ENCODE measurements at regions not wholly inside any gene's neighbourhood (a gene's known extent, or its start where the extent isn't known, plus 50 kb on each side); places are given as distances from the start of the nearest gene placed in this dataset.

- Histone ChIP-seq H3K36me3 (ENCODE audit: insufficient read depth, low read length) (no peaks in the 10 kb centered on the region), H3K27me3 (ENCODE audit: control insufficient read depth in 1 of 2, insufficient read depth in 2 of 2, low read length in 2 of 2) (no peaks in the 10 kb centered on the region), H3K4me1 (ENCODE audit: insufficient read depth, low read length) (no peaks in the 10 kb centered on the region), H3K9me3 (ENCODE audit: control insufficient read depth in 1 of 2, insufficient read depth in 1 of 2, low read length in 2 of 2) (no peaks in the 10 kb centered on the region), H3K27ac (ENCODE audit: low read depth in 1 of 2, low read length in 2 of 2) (no peak overlapping the region), H3K4me3 (ENCODE audit: low read length) (no peak overlapping the region)
- ChIA-PET POLR2A (no interaction called here), CTCF (no interaction called here)
- H3K4me1 Mint-ChIP-seq (ENCODE audit: low read depth) = no peaks in the 10 kb centered on the region
- H3K36me3 Mint-ChIP-seq (ENCODE audit: low read depth) = no peaks in the 10 kb centered on the region
- H3K9me3 Mint-ChIP-seq = no peaks in the 10 kb centered on the region
- peaks cover 7% of the 10 kb centered on the region for H3K27me3 Mint-ChIP-seq
- H3K27ac Mint-ChIP-seq = no peak overlapping the region
- TF ChIP-seq CTCF (IDR thresholded peaks at IDR 0.05) = no peak
- DNase-seq (no peak), ATAC-seq (ENCODE audit: poor library complexity) (no peak)
- intact Hi-C loops (cut with DNase I, micrococcal nuclease) = no loop called here
- no peak overlapping the region for H3K4me3 Mint-ChIP-seq
Observed at GRCh38 chr13:44694842-44695241, 118.7 kb upstream of the TSC22D1 start.

- Histone ChIP-seq H3K4me3 (ENCODE audit: low read length) (no peak overlapping the region), H3K27ac (ENCODE audit: low read depth in 1 of 2, low read length in 2 of 2) (no peak overlapping the region), H3K27me3 (ENCODE audit: control insufficient read depth in 1 of 2, insufficient read depth in 2 of 2, low read length in 2 of 2) (no peaks in the 10 kb centered on the region), H3K4me1 (ENCODE audit: insufficient read depth, low read length) (no peaks in the 10 kb centered on the region), H3K36me3 (ENCODE audit: insufficient read depth, low read length) (no peaks in the 10 kb centered on the region), H3K9me3 (ENCODE audit: control insufficient read depth in 1 of 2, insufficient read depth in 1 of 2, low read length in 2 of 2) (no peaks in the 10 kb centered on the region)
- intact Hi-C loops (cut with DNase I, micrococcal nuclease) = no loop called here
- Mint-ChIP-seq H3K4me3 (no peak overlapping the region), H3K27me3 (peaks cover 7% of the 10 kb centered on the region), H3K4me1 (ENCODE audit: low read depth) (no peaks in the 10 kb centered on the region), H3K36me3 (ENCODE audit: low read depth) (no peaks in the 10 kb centered on the region), H3K9me3 (no peaks in the 10 kb centered on the region), H3K27ac (no peak overlapping the region)
- CTCF ChIA-PET = no interaction called here
- DNase-seq (no peak), ATAC-seq (ENCODE audit: poor library complexity) (no peak)
- POLR2A ChIA-PET = no interaction called here
- TF ChIP-seq CTCF (IDR thresholded peaks at IDR 0.05) = no peak
Observed at GRCh38 chr13:44694291-44694690, 118.2 kb upstream of the TSC22D1 start.

- Histone ChIP-seq H3K27me3 (ENCODE audit: control insufficient read depth in 1 of 2, insufficient read depth in 2 of 2, low read length in 2 of 2) (no peaks in the 10 kb centered on the region), H3K4me1 (ENCODE audit: insufficient read depth, low read length) (no peaks in the 10 kb centered on the region), H3K4me3 (ENCODE audit: low read length) (no peak overlapping the region), H3K9me3 (ENCODE audit: control insufficient read depth in 1 of 2, insufficient read depth in 1 of 2, low read length in 2 of 2) (no peaks in the 10 kb centered on the region), H3K27ac (ENCODE audit: low read depth in 1 of 2, low read length in 2 of 2) (no peak overlapping the region), H3K36me3 (ENCODE audit: insufficient read depth, low read length) (no peaks in the 10 kb centered on the region)
- Mint-ChIP-seq H3K27me3 (peaks cover 7% of the 10 kb centered on the region), H3K36me3 (ENCODE audit: low read depth) (no peaks in the 10 kb centered on the region), H3K4me1 (ENCODE audit: low read depth) (no peaks in the 10 kb centered on the region), H3K27ac (no peak overlapping the region), H3K4me3 (no peak overlapping the region), H3K9me3 (no peaks in the 10 kb centered on the region)
- TF ChIP-seq CTCF (IDR thresholded peaks at IDR 0.05) = no peak
- DNase-seq (no peak), ATAC-seq (ENCODE audit: poor library complexity) (no peak)
- CTCF ChIA-PET = interaction anchor here (0.6 kb wide), 1 partner anchor 82 kb away, joined by 4 read pairs; no protein-coding TSS in a partner anchor
- POLR2A ChIA-PET = no interaction called here
- intact Hi-C loops (cut with DNase I, micrococcal nuclease) = no loop called here
Observed at GRCh38 chr13:44693156-44693764, 117.1 kb upstream of the TSC22D1 start.

All from CD4-positive, alpha-beta T cell (primary cell).